Posterior vena cava (tissue), 2 donors: ENCODE measurements at regions not wholly inside any gene's neighbourhood (a gene's known extent, or its start where the extent isn't known, plus 50 kb on each side); places are given as distances from the start of the nearest gene placed in this dataset.

Experiments used
- DNase-seq: peaks from one replicate; pipeline ENCODE4 v3.0.0-alpha.2; 2020; ENCODE audit warnings: low spot score
- intact Hi-C, 2 donors: fragments of 100-400 bp; cut with DNase I; formaldehyde crosslinking; loops; one replicate each; pipeline versions ENCODE4 v1.14.1 to v1.14.2; 2022 to 2023
- donor health status: DM: yes; HTN: yes; CAD: no.
- donor health status: DM: yes; HTN: yes; CAD: no.

GRCh38 chr12:84696281-84696680 lies 216.3 kb downstream of the SLC6A15 start:
- no peak for DNase-seq
- intact Hi-C loops: no loop called here

- no peak for DNase-seq
- intact Hi-C loops: no loop called here
Measured at GRCh38 chr12:84694116-84694515, 218.5 kb downstream of the SLC6A15 start.

GRCh38 chr12:84692071-84692470 lies 220.5 kb downstream of the SLC6A15 start:
- intact Hi-C loops: no loop called here
- no peak for DNase-seq

GRCh38 chr12:84691266-84691665 lies 221.3 kb downstream of the SLC6A15 start:
- intact Hi-C loops: no loop called here

GRCh38 chr12:84689638-84690037 lies 223.0 kb downstream of the SLC6A15 start:
- no peak for DNase-seq
- intact Hi-C loops: no loop called here

More at GRCh38 chr12:84691266-84691665, 221.3 kb downstream of the SLC6A15 start:
- no peak for DNase-seq

- DNase-seq: no peak
- intact Hi-C loops: no loop called here
Measured at GRCh38 chr12:84685379-84685778, 227.2 kb downstream of the SLC6A15 start.

GRCh38 chr12:84676787-84677186 lies 235.8 kb downstream of the SLC6A15 start:
- intact Hi-C loops: no loop called here
- DNase-seq: no peak

- intact Hi-C loops: no loop called here
- no peak for DNase-seq
Measured at GRCh38 chr12:84661786-84662185, 250.8 kb downstream of the SLC6A15 start.

- DNase-seq: no peak
- intact Hi-C loops: no loop called here
Measured at GRCh38 chr12:84660139-84660538, 252.5 kb downstream of the SLC6A15 start.

- intact Hi-C loops: no loop called here
- no peak for DNase-seq
Measured at GRCh38 chr12:84658877-84659276, 253.7 kb downstream of the SLC6A15 start.

GRCh38 chr12:84656705-84657104 lies 255.9 kb downstream of the SLC6A15 start:
- intact Hi-C loops: no loop called here
- no peak for DNase-seq

- no peak for DNase-seq
- intact Hi-C loops: no loop called here
Measured at GRCh38 chr12:84653482-84653881, 259.1 kb downstream of the SLC6A15 start.

GRCh38 chr12:84648425-84648824 lies 264.2 kb downstream of the SLC6A15 start:
- no peak for DNase-seq
- intact Hi-C loops: no loop called here

- intact Hi-C loops: no loop called here
- DNase-seq: no peak
Measured at GRCh38 chr12:84644908-84645307, 267.7 kb downstream of the SLC6A15 start.

GRCh38 chr12:84643993-84644392 lies 268.6 kb downstream of the SLC6A15 start:
- no peak for DNase-seq
- intact Hi-C loops: no loop called here

GRCh38 chr12:84641940-84642545 lies 270.6 kb downstream of the SLC6A15 start:
- intact Hi-C loops: no loop called here
- DNase-seq: no peak

GRCh38 chr12:84638811-84639368 lies 273.7 kb downstream of the SLC6A15 start:
- no peak for DNase-seq
- intact Hi-C loops: no loop called here

GRCh38 chr12:84637926-84638325 lies 274.7 kb downstream of the SLC6A15 start:
- intact Hi-C loops: no loop called here

GRCh38 chr12:84636801-84637290 lies 275.8 kb downstream of the SLC6A15 start:
- intact Hi-C loops: no loop called here
- no peak for DNase-seq

More at GRCh38 chr12:84637926-84638325, 274.7 kb downstream of the SLC6A15 start:
- no peak for DNase-seq

- intact Hi-C loops: no loop called here
- DNase-seq: no peak
Measured at GRCh38 chr12:84634526-84634925, 278.1 kb downstream of the SLC6A15 start.

- intact Hi-C loops: no loop called here
- DNase-seq: no peak
Measured at GRCh38 chr12:84632556-84632955, 280.0 kb downstream of the SLC6A15 start.
